A673 (cell line): ENCODE measurements at regions not wholly inside any gene's neighbourhood (a gene's known extent, or its start where the extent isn't known, plus 50 kb on each side); places are given as distances from the start of the nearest gene placed in this dataset.

Experiments
- EZH2 ChIP-seq: fragments of 200-600 bp; sonication (generic); IDR thresholded peaks from 2 replicates; pipeline ENCODE4 v1.6.1; 2017; ENCODE audit warnings: borderline replicate concordance, low read depth, mild to moderate bottlenecking, mixed read lengths, antibody characterized with exemption, low read length; ENCODE audit not compliant: poor library complexity, severe bottlenecking
- TF ChIP-seq, protein P1 (sequence below): fragments of 300-800, 200-600 bp; sonication (generic); conservative IDR thresholded peaks from 2 replicates; pipeline ENCODE4 v1.5.1; 2017; ENCODE audit warnings: low read depth, mild to moderate bottlenecking, antibody characterized with exemption, low read length, moderate library complexity, mixed read lengths

DNA sequence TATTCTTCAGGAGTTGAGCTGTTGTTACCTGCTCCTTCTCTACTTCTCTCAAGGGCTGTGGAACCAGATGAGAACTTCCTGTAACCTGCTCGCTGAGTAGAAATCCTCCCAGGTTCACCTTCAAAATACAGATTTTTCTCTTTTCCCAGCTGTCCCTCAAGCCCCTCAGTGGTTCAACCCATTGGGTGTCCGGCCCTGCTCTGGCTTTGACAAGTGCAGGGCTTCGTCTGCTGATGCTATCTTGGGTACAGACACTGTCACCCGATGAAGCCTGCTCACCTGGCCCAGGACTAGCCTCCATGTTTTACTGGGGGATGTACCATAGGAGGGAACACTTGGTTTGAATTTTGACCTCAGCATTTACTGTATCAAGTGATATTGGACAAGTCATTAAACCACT is 490.4 kb downstream of the IRX1 start:
- TF ChIP-seq, protein P1, sequence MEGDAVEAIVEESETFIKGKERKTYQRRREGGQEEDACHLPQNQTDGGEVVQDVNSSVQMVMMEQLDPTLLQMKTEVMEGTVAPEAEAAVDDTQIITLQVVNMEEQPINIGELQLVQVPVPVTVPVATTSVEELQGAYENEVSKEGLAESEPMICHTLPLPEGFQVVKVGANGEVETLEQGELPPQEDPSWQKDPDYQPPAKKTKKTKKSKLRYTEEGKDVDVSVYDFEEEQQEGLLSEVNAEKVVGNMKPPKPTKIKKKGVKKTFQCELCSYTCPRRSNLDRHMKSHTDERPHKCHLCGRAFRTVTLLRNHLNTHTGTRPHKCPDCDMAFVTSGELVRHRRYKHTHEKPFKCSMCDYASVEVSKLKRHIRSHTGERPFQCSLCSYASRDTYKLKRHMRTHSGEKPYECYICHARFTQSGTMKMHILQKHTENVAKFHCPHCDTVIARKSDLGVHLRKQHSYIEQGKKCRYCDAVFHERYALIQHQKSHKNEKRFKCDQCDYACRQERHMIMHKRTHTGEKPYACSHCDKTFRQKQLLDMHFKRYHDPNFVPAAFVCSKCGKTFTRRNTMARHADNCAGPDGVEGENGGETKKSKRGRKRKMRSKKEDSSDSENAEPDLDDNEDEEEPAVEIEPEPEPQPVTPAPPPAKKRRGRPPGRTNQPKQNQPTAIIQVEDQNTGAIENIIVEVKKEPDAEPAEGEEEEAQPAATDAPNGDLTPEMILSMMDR, result no peak
- no peak for TF ChIP-seq EZH2
